A673 (cell line): ENCODE measurements at regions not wholly inside any gene's neighbourhood (a gene's known extent, or its start where the extent isn't known, plus 50 kb on each side); places are given as distances from the start of the nearest gene placed in this dataset.
A peak's percentile ranks its signal among the peaks of the same experiment; 100 is the strongest.

Source experiments
- BruUV-seq: library from RNA; stranded (reverse); fragments of 400-500 nt; replicated peaks from 2 replicates; lab custom pipeline; 2021; lab: Mats Ljungman, UMichigan
- CTCF ChIA-PET: fragments of 300-600 bp; sonication (Branson Sonifier 250); formaldehyde crosslinking; loops from one replicate; lab custom pipeline; 2022; ENCODE audit warnings: antibody characterized with exemption; lab: Charles Lee
- POLR2A ChIA-PET: fragments of 300-600 bp; sonication (Branson Sonifier 250); formaldehyde crosslinking; loops from one replicate; lab custom pipeline; 2022; ENCODE audit warnings: antibody characterized with exemption; ENCODE audit not compliant: low non-redundant PET; lab: Charles Lee
- DNase-seq: peaks from one replicate; pipeline ENCODE4 v3.0.0-alpha.2; 2015; ENCODE audit warnings: low spot score
- H3K27ac ChIP-seq: fragments of 200-600 bp; sonication (generic); 2 replicates; pipeline ENCODE4 v1.5.1; 2016; ENCODE audit warnings: mixed run types, low read depth, mild to moderate bottlenecking, mixed read lengths, antibody characterized with exemption, low read length; ENCODE audit not compliant: poor library complexity, severe bottlenecking
- H3K27me3 ChIP-seq: fragments of 200-600 bp; sonication (generic); replicated peaks from 2 replicates; pipeline ENCODE4 v1.6.1; 2017; ENCODE audit warnings: mixed run types, low read depth, mild to moderate bottlenecking, mixed read lengths, antibody characterized with exemption, low read length; ENCODE audit not compliant: insufficient read depth, poor library complexity
- H3K36me3 ChIP-seq: fragments of 200-600 bp; sonication (generic); 2 replicates; pipeline ENCODE4 v1.6.1; 2016; ENCODE audit warnings: mixed run types, mild to moderate bottlenecking, mixed read lengths, antibody characterized with exemption, low read length; ENCODE audit not compliant: insufficient read depth, poor library complexity, severe bottlenecking
- H3K4me1 ChIP-seq: fragments of 200-600 bp; sonication (generic); 2 replicates; pipeline ENCODE4 v1.6.1; 2017; ENCODE audit warnings: mixed run types, mild to moderate bottlenecking, mixed read lengths, antibody characterized with exemption, low read length; ENCODE audit not compliant: insufficient read depth, poor library complexity, severe bottlenecking
- H3K4me3 ChIP-seq: fragments of 200-600 bp; sonication (generic); 2 replicates; pipeline ENCODE4 v1.5.1; 2016; ENCODE audit warnings: low read depth, mixed run types, mild to moderate bottlenecking, mixed read lengths, low read length; ENCODE audit not compliant: poor library complexity, severe bottlenecking
- H3K9me3 ChIP-seq: fragments of 200-600 bp; sonication (generic); 2 replicates; pipeline ENCODE4 v1.6.1; 2016; ENCODE audit warnings: mixed run types, low read depth, mild to moderate bottlenecking, mixed read lengths, antibody characterized with exemption, low read length; ENCODE audit not compliant: poor library complexity, severe bottlenecking
- EZH2 ChIP-seq: fragments of 200-600 bp; sonication (generic); IDR thresholded peaks from 2 replicates; pipeline ENCODE4 v1.6.1; 2017; ENCODE audit warnings: borderline replicate concordance, low read depth, mild to moderate bottlenecking, mixed read lengths, antibody characterized with exemption, low read length; ENCODE audit not compliant: poor library complexity, severe bottlenecking
- intact Hi-C: fragments of 100-400 bp; cut with micrococcal nuclease; formaldehyde crosslinking; loops from one replicate; pipeline ENCODE4 v1.10.0; 2022; ENCODE audit not compliant: unreplicated experiment
- TF ChIP-seq, protein P1 (sequence below): fragments of 300-800, 200-600 bp; sonication (generic); conservative IDR thresholded peaks from 2 replicates; pipeline ENCODE4 v1.5.1; 2017; ENCODE audit warnings: low read depth, mild to moderate bottlenecking, antibody characterized with exemption, low read length, moderate library complexity, mixed read lengths

DNA sequence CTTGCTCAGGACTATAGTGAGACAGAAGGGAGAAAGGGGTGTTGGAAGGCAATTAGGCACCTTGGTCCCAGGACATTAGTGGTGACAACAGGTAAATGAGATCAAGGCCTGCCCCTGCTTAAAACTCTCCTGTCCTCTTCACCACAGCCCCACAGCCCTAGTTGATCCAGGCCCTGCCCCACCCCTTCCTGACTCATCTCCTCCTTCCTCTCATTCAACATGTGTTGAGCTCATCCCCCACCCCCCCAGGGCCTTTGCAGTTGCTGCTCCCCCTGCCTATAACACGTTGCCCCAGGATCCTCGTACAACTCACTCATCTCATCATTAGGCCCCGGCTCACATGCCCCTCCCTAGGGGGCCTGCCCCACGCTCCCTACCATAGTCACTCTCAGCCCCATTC, 66.8 kb downstream of the TSPAN17 start:
- intact Hi-C loops = no loop called here
- H3K4me1 ChIP-seq = no peaks in the 10 kb centered on the region
- no peak overlapping the region for H3K27ac ChIP-seq
- no peak for DNase-seq
- no peak overlapping the region for H3K4me3 ChIP-seq
- no peaks in the 10 kb centered on the region for H3K27me3 ChIP-seq
- no peak for TF ChIP-seq EZH2
- TF ChIP-seq, protein P1, sequence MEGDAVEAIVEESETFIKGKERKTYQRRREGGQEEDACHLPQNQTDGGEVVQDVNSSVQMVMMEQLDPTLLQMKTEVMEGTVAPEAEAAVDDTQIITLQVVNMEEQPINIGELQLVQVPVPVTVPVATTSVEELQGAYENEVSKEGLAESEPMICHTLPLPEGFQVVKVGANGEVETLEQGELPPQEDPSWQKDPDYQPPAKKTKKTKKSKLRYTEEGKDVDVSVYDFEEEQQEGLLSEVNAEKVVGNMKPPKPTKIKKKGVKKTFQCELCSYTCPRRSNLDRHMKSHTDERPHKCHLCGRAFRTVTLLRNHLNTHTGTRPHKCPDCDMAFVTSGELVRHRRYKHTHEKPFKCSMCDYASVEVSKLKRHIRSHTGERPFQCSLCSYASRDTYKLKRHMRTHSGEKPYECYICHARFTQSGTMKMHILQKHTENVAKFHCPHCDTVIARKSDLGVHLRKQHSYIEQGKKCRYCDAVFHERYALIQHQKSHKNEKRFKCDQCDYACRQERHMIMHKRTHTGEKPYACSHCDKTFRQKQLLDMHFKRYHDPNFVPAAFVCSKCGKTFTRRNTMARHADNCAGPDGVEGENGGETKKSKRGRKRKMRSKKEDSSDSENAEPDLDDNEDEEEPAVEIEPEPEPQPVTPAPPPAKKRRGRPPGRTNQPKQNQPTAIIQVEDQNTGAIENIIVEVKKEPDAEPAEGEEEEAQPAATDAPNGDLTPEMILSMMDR = no peak
- BruUV-seq = no TSS peak
- no peaks in the 10 kb centered on the region for H3K9me3 ChIP-seq
- no peaks in the 10 kb centered on the region for H3K36me3 ChIP-seq
- CTCF ChIA-PET = no interaction called here
- POLR2A ChIA-PET = no interaction called here

DNA sequence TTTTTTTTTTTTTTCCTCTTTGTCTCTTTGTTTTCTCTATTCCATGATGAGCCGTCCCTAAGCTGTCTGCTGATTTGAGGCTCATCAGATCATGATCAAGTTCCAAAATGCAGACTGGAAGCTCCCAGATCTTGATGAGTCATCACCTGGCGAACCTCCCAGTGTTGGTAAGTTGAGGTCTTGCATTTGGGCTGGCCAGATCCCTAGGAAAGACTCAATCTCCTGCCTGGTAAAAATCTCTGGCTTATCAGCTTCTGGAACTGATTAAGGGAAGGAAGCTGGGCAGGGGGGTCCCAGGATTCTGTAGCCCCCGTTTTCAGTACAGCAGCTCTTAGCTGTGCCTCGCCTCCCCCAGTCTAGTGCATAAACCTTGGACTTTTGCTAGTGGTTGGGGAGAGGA, 69.0 kb downstream of the TSPAN17 start:
- no peak overlapping the region for H3K27ac ChIP-seq
- ChIA-PET POLR2A (no interaction called here), CTCF (no interaction called here)
- no peaks in the 10 kb centered on the region for H3K4me1 ChIP-seq
- no TSS peak for BruUV-seq
- H3K36me3 ChIP-seq = no peaks in the 10 kb centered on the region
- H3K4me3 ChIP-seq = no peak overlapping the region
- intact Hi-C loops = no loop called here
- TF ChIP-seq, protein P1 = no peak
- no peak for TF ChIP-seq EZH2
- H3K27me3 ChIP-seq = no peaks in the 10 kb centered on the region
- H3K9me3 ChIP-seq = no peaks in the 10 kb centered on the region
- DNase-seq = peak; percentile 62

DNA sequence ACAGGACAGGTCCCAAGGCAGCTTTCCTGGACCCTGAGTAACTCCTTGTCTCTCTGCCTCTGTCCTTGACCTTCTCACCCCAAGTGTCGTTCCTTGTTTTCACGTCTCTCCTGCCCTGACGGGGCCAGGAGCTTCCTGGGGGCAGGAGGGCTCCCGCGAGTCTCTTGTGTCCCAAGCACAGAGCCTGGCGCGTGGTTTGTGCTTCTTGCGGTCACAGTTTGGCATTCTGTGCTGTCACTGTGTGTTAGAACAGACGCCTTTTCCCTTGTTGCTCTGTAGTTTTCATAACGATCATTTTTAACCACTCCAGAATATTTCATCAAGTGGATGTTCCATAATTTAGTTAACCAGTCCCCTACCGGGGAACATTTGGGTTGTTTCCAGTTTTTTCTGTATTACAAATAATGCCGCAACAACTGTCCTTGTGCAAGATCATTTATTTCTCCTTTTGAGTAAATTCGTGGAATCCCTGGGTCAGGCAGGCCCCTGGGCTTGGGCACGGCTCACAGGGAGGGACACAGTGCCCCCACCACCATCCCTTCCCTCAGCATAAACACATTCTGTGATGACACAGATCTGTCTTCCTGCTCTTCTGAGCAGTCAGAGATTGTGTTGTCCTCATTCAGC, 71.9 kb downstream of the TSPAN17 start:
- DNase-seq = no peak
- Histone ChIP-seq H3K27me3 (no peaks in the 10 kb centered on the region), H3K4me1 (no peaks in the 10 kb centered on the region), H3K9me3 (no peaks in the 10 kb centered on the region), H3K27ac (no peak overlapping the region), H3K4me3 (no peak overlapping the region), H3K36me3 (no peaks in the 10 kb centered on the region)
- TF ChIP-seq EZH2 = no peak
- intact Hi-C loops = no loop called here
- BruUV-seq = no TSS peak
- POLR2A ChIA-PET = no interaction called here
- CTCF ChIA-PET = no interaction called here

DNA sequence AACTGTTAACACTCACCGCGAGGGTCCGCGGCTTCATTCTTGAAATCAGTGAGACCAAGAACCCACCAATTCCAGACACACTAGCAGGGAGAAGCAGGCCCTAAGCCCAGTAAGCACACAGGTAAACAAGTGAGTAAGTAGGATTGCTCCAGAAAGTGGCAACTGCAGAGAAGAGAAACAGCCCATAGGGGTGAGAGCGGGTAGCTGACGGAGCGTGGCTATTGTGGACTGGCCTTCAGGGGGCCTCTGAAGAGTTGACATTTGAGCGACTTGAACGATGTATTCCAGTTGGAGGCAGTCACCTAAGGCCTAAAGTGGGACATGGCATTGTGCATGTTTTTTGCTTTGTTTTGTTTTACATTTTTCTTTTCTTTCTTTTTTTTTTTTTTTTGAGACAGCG, 74.2 kb downstream of the TSPAN17 start:
- Histone ChIP-seq H3K4me3 (no peak overlapping the region), H3K4me1 (no peaks in the 10 kb centered on the region), H3K9me3 (no peaks in the 10 kb centered on the region), H3K27me3 (no peaks in the 10 kb centered on the region), H3K27ac (no peak overlapping the region), H3K36me3 (no peaks in the 10 kb centered on the region)
- ChIA-PET POLR2A (no interaction called here), CTCF (no interaction called here)
- DNase-seq = no peak
- TF ChIP-seq EZH2 = no peak
- TF ChIP-seq, protein P1 = no peak
- intact Hi-C loops = no loop called here
- BruUV-seq = no TSS peak
